HEK293 (cell line): ENCODE measurements at regions not wholly inside any gene's neighbourhood (a gene's known extent, or its start where the extent isn't known, plus 50 kb on each side); places are given as distances from the start of the nearest gene placed in this dataset.

Experiments
- ZNF433 ChIP-seq: fragments of 450-650 bp; formaldehyde crosslinking; IDR thresholded peaks from 2 replicates; pipeline ENCODE4 v1.5.1; 2016; ENCODE audit warnings: missing biosample characterization, missing genetic modification characterization, low read depth
- ZSCAN23 ChIP-seq: fragments of 450-650 bp; formaldehyde crosslinking; IDR thresholded peaks from 2 replicates; pipeline ENCODE4 v1.5.1; 2016; ENCODE audit warnings: missing biosample characterization, missing genetic modification characterization
- TF ChIP-seq, protein P1 (sequence below): fragments of 450-650 bp; formaldehyde crosslinking; IDR thresholded peaks from 2 replicates; pipeline ENCODE4 v1.5.1; 2016; ENCODE audit warnings: missing biosample characterization, missing genetic modification characterization
- TF ChIP-seq, protein P2 (sequence below): fragments of 450-650 bp; formaldehyde crosslinking; IDR thresholded peaks from 2 replicates; pipeline ENCODE4 v1.5.1; 2016; ENCODE audit warnings: missing biosample characterization, missing genetic modification characterization

DNA sequence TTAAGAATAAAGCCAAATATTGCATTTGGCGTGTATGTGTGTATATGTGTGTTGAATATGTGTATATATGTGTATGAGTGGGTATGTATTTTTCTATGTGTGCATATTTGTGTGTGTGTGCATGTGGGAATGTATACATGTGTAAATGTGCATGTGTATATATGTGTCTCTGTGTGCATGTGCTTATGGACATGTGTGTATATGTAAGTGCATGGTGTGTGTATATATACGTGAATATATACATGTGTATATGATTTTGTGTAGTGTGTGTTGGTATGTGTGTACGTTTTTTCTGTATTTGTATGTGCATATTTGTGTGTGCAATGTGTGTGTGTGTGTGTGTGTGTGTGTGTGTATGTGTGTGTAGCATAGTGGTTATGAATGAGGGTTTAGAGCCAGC is 1021.0 kb downstream of the AACS start:
- TF ChIP-seq, protein P1, sequence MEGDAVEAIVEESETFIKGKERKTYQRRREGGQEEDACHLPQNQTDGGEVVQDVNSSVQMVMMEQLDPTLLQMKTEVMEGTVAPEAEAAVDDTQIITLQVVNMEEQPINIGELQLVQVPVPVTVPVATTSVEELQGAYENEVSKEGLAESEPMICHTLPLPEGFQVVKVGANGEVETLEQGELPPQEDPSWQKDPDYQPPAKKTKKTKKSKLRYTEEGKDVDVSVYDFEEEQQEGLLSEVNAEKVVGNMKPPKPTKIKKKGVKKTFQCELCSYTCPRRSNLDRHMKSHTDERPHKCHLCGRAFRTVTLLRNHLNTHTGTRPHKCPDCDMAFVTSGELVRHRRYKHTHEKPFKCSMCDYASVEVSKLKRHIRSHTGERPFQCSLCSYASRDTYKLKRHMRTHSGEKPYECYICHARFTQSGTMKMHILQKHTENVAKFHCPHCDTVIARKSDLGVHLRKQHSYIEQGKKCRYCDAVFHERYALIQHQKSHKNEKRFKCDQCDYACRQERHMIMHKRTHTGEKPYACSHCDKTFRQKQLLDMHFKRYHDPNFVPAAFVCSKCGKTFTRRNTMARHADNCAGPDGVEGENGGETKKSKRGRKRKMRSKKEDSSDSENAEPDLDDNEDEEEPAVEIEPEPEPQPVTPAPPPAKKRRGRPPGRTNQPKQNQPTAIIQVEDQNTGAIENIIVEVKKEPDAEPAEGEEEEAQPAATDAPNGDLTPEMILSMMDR (tag by site-specific recombination), result no peak
- TF ChIP-seq ZNF433 (tag by site-specific recombination) (no peak), ZSCAN23 (tag by site-specific recombination) (no peak)
- TF ChIP-seq, protein P2, sequence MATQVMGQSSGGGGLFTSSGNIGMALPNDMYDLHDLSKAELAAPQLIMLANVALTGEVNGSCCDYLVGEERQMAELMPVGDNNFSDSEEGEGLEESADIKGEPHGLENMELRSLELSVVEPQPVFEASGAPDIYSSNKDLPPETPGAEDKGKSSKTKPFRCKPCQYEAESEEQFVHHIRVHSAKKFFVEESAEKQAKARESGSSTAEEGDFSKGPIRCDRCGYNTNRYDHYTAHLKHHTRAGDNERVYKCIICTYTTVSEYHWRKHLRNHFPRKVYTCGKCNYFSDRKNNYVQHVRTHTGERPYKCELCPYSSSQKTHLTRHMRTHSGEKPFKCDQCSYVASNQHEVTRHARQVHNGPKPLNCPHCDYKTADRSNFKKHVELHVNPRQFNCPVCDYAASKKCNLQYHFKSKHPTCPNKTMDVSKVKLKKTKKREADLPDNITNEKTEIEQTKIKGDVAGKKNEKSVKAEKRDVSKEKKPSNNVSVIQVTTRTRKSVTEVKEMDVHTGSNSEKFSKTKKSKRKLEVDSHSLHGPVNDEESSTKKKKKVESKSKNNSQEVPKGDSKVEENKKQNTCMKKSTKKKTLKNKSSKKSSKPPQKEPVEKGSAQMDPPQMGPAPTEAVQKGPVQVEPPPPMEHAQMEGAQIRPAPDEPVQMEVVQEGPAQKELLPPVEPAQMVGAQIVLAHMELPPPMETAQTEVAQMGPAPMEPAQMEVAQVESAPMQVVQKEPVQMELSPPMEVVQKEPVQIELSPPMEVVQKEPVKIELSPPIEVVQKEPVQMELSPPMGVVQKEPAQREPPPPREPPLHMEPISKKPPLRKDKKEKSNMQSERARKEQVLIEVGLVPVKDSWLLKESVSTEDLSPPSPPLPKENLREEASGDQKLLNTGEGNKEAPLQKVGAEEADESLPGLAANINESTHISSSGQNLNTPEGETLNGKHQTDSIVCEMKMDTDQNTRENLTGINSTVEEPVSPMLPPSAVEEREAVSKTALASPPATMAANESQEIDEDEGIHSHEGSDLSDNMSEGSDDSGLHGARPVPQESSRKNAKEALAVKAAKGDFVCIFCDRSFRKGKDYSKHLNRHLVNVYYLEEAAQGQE (tag by site-specific recombination), result no peak
